ENCODE measurements at regions not wholly inside any gene's neighbourhood (a gene's known extent, or its start where the extent isn't known, plus 50 kb on each side); places are given as distances from the start of the nearest gene placed in this dataset.

DNA sequence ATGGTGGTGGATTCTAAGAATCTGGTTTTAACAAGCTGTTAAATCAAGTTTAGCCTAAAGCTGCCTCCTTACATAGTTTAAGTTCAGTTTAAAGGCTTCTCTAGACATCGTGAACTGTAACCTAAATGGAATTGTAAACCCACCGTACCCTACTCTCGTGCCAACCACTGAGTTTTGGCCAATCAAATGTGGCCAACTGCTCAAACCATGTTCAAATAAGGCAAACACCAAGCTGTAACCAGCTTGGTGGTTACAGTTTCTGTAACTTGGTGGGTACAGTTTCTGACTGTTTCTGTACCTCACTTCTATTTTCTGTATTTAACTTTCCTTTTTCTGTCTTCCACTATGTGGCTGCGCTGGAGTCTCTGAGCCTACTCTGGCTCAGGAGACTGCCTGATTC is 131.9 kb upstream of the DDHD1 start:
- H3K4me1 ChIP-seq (replicated peaks in 1 of 2; ENCODE audit: control insufficient read depth in 2 of 2, insufficient read depth in 2 of 2, low read length in 2 of 2), result no peaks in the 10 kb centered on the region
- no peaks in the 10 kb centered on the region for H3K27me3 ChIP-seq (ENCODE audit: control insufficient read depth in 2 of 2, insufficient read depth in 2 of 2, low read length in 2 of 2)
- no peak overlapping the region for H3K27ac ChIP-seq (ENCODE audit: extremely low read depth, low read depth, low read length)
- H2AFZ ChIP-seq (ENCODE audit: low read depth, low read length), result no peak overlapping the region
- FAIRE-seq, result no peak
- ChIA-PET POLR2A (no interaction called here), CTCF (ENCODE audit: low intra/inter-chr PET ratio) (no interaction called here)
- no peaks in the 10 kb centered on the region for H3K9me1 ChIP-seq (ENCODE audit: control insufficient read depth, insufficient read depth, low read length)
- intact Hi-C loops (cut with micrococcal nuclease), result no loop called here
- H3K36me3 ChIP-seq (ENCODE audit: control insufficient read depth, insufficient read depth, low read length), result no peaks in the 10 kb centered on the region
- in situ Hi-C loops (cut with MboI), result no loop called here
- no peaks in the 10 kb centered on the region for H4K20me1 ChIP-seq (replicated peaks; ENCODE audit: control insufficient read depth, insufficient read depth, low read length)
- BruUV-seq (replicated peaks), result no TSS peak
- H3K9me3 ChIP-seq (replicated peaks; ENCODE audit: control insufficient read depth, insufficient read depth, low read depth, low read length), result no peaks in the 10 kb centered on the region
- no peak overlapping the region for H3K4me3 ChIP-seq
- DNase-seq (ENCODE audit: extremely low read depth in 1 of 4, low spot score in 3 of 4), result no peak
- no peak for ATAC-seq
- WGBS (ENCODE audit: insufficient coverage, low coverage, missing lambda C conversion rate), result 4% methylated on average over 4 of the region's 4 CpGs
- H3K9ac ChIP-seq (ENCODE audit: insufficient read depth in 1 of 2, low read depth in 2 of 2, low read length in 2 of 2), result no peak overlapping the region
- no peak overlapping the region for H3K4me2 ChIP-seq (ENCODE audit: insufficient read depth, low read length)
- no peaks in the 10 kb centered on the region for H3K79me2 ChIP-seq (ENCODE audit: control insufficient read depth, insufficient read depth, low read length)
- TF ChIP-seq, protein P1, sequence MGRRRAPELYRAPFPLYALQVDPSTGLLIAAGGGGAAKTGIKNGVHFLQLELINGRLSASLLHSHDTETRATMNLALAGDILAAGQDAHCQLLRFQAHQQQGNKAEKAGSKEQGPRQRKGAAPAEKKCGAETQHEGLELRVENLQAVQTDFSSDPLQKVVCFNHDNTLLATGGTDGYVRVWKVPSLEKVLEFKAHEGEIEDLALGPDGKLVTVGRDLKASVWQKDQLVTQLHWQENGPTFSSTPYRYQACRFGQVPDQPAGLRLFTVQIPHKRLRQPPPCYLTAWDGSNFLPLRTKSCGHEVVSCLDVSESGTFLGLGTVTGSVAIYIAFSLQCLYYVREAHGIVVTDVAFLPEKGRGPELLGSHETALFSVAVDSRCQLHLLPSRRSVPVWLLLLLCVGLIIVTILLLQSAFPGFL (CRISPR knock-in tag; IDR thresholded peaks at IDR 0.05), result no peak
- TF ChIP-seq, protein P2, sequence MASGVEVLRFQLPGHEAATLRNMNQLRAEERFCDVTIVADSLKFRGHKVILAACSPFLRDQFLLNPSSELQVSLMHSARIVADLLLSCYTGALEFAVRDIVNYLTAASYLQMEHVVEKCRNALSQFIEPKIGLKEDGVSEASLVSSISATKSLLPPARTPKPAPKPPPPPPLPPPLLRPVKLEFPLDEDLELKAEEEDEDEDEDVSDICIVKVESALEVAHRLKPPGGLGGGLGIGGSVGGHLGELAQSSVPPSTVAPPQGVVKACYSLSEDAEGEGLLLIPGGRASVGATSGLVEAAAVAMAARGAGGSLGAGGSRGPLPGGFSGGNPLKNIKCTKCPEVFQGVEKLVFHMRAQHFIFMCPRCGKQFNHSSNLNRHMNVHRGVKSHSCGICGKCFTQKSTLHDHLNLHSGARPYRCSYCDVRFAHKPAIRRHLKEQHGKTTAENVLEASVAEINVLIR (CRISPR knock-in tag; IDR thresholded peaks at IDR 0.05), result no peak
- TF ChIP-seq, protein P3, sequence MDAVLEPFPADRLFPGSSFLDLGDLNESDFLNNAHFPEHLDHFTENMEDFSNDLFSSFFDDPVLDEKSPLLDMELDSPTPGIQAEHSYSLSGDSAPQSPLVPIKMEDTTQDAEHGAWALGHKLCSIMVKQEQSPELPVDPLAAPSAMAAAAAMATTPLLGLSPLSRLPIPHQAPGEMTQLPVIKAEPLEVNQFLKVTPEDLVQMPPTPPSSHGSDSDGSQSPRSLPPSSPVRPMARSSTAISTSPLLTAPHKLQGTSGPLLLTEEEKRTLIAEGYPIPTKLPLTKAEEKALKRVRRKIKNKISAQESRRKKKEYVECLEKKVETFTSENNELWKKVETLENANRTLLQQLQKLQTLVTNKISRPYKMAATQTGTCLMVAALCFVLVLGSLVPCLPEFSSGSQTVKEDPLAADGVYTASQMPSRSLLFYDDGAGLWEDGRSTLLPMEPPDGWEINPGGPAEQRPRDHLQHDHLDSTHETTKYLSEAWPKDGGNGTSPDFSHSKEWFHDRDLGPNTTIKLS (IDR thresholded peaks at IDR 0.05; ENCODE audit: borderline replicate concordance, low read depth), result no peak
- TF ChIP-seq, protein P4, sequence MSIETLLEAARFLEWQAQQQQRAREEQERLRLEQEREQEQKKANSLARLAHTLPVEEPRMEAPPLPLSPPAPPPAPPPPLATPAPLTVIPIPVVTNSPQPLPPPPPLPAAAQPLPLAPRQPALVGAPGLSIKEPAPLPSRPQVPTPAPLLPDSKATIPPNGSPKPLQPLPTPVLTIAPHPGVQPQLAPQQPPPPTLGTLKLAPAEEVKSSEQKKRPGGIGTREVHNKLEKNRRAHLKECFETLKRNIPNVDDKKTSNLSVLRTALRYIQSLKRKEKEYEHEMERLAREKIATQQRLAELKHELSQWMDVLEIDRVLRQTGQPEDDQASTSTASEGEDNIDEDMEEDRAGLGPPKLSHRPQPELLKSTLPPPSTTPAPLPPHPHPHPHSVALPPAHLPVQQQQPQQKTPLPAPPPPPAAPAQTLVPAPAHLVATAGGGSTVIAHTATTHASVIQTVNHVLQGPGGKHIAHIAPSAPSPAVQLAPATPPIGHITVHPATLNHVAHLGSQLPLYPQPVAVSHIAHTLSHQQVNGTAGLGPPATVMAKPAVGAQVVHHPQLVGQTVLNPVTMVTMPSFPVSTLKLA (conservative IDR thresholded peaks at IDR 0.05), result no peak
- TF ChIP-seq ZNF785 (CRISPR knock-in tag; IDR thresholded peaks at IDR 0.05) (no peak), LARP7 (IDR thresholded peaks at IDR 0.05) (no peak), ZNF165 (CRISPR knock-in tag; IDR thresholded peaks at IDR 0.05; ENCODE audit: borderline replicate concordance) (no peak), POLR2B (IDR thresholded peaks at IDR 0.05; ENCODE audit: low read depth, partially characterized antibody) (no peak), ZZZ3 (IDR thresholded peaks at IDR 0.05) (no peak), HNRNPH1 (optimal IDR thresholded peaks at IDR 0.05; ENCODE audit: low read depth, low read length) (no peak), ELF1 (tag; IDR thresholded peaks at IDR 0.05) (no peak), MEF2D (tag; conservative IDR thresholded peaks at IDR 0.05; ENCODE audit: low read depth) (no peak), POLR2H (tag; IDR thresholded peaks at IDR 0.05; ENCODE audit: low read depth) (no peak), TAL1 (IDR thresholded peaks at IDR 0.05) (no peak)
- TF ChIP-seq, protein P5, sequence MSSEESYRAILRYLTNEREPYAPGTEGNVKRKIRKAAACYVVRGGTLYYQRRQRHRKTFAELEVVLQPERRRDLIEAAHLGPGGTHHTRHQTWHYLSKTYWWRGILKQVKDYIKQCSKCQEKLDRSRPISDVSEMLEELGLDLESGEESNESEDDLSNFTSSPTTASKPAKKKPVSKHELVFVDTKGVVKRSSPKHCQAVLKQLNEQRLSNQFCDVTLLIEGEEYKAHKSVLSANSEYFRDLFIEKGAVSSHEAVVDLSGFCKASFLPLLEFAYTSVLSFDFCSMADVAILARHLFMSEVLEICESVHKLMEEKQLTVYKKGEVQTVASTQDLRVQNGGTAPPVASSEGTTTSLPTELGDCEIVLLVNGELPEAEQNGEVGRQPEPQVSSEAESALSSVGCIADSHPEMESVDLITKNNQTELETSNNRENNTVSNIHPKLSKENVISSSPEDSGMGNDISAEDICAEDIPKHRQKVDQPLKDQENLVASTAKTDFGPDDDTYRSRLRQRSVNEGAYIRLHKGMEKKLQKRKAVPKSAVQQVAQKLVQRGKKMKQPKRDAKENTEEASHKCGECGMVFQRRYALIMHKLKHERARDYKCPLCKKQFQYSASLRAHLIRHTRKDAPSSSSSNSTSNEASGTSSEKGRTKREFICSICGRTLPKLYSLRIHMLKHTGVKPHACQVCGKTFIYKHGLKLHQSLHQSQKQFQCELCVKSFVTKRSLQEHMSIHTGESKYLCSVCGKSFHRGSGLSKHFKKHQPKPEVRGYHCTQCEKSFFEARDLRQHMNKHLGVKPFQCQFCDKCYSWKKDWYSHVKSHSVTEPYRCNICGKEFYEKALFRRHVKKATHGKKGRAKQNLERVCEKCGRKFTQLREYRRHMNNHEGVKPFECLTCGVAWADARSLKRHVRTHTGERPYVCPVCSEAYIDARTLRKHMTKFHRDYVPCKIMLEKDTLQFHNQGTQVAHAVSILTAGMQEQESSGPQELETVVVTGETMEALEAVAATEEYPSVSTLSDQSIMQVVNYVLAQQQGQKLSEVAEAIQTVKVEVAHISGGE (CRISPR knock-in tag; IDR thresholded peaks at IDR 0.05), result no peak
